K562 (cell line): ENCODE measurements at regions not wholly inside any gene's neighbourhood (a gene's known extent, or its start where the extent isn't known, plus 50 kb on each side); places are given as distances from the start of the nearest gene placed in this dataset.

Experiments
- ATAC-seq: fragments of 200-7000 bp; cut with Tn5 transposase; 3 replicates; pipeline ENCODE4 v1.9.1; 2020; ENCODE audit warnings: moderate library complexity
- BruUV-seq: library from RNA; stranded (reverse); fragments of 400-500 nt; replicated peaks from 2 replicates; lab custom pipeline; 2021; lab: Mats Ljungman, UMichigan
- CTCF ChIA-PET: fragments of 300-600 bp; formaldehyde crosslinking; extraction: SDS; loops from one replicate; lab custom pipeline; 2021; ENCODE audit warnings: low intra/inter-chr PET ratio; lab: Yijun Ruan, JAX
- POLR2A ChIA-PET: fragments of 300-600, 350-650 bp; sonication (Branson Sonifier 250); formaldehyde crosslinking; extraction: SDS; loops from one replicate; lab custom pipeline; 2021; ENCODE audit warnings: antibody characterized with exemption, inconsistent platforms; lab: Yijun Ruan, JAX
- DNase-seq, 4 experiments: peaks; one replicate each; pipeline versions ENCODE4 v3.0.0 to v3.0.0-alpha.2; 2011 to 2018; ENCODE audit warnings: low spot score in 3 of 4, mixed read lengths in 3 of 4; ENCODE audit errors: extremely low read depth in 1 of 4
- FAIRE-seq: peaks from 2 replicates; lab custom pipeline; 2011; peaks lifted over from hg19 to GRCh38; lab: Jason Lieb, UNC
- H2AFZ ChIP-seq: 2 replicates; pipeline ENCODE4 v1.6.0; 2011; ENCODE audit warnings: low read depth, low read length, control low read depth, inconsistent platforms
- H3K27ac ChIP-seq: fragments of 200-600 bp; 3 replicates; pipeline ENCODE4 v1.8.0; 2011; ENCODE audit warnings: low read depth, mild to moderate bottlenecking, control low read depth, inconsistent platforms, low read length, moderate library complexity, mixed read lengths; ENCODE audit errors: extremely low read depth
- H3K27me3 ChIP-seq, 2 experiments: fragments of 300-600 bp in 1 of 2; 2 replicates in 1 of 2; 3 replicates in 1 of 2; pipeline versions ENCODE4 v1.6.0 to v1.8.0; 2011; ENCODE audit warnings: inconsistent platforms in 2 of 2, low read length in 2 of 2, mild to moderate bottlenecking in 1 of 2, mixed read lengths in 1 of 2, moderate library complexity in 1 of 2; ENCODE audit not compliant: control insufficient read depth in 2 of 2, insufficient read depth in 2 of 2
- H3K36me3 ChIP-seq: fragments of 300-600 bp; 3 replicates; pipeline ENCODE4 v1.8.0; 2011; ENCODE audit warnings: mild to moderate bottlenecking, low read length, inconsistent platforms; ENCODE audit not compliant: control insufficient read depth, insufficient read depth
- H3K4me1 ChIP-seq, 2 experiments: fragments of 200-600 bp in 1 of 2; replicated peaks in 1 of 2; 2 replicates in 1 of 2; 3 replicates in 1 of 2; pipeline versions ENCODE4 v1.5.1 to v1.8.0; 2011; ENCODE audit warnings: inconsistent platforms in 2 of 2, low read length in 2 of 2, mild to moderate bottlenecking in 1 of 2, mixed read lengths in 1 of 2, moderate library complexity in 1 of 2; ENCODE audit not compliant: control insufficient read depth in 2 of 2, insufficient read depth in 2 of 2
- H3K4me2 ChIP-seq: 2 replicates; pipeline ENCODE4 v1.6.1; 2011; ENCODE audit warnings: low read length, control low read depth, inconsistent platforms, mixed read lengths; ENCODE audit not compliant: insufficient read depth
- H3K4me3 ChIP-seq: fragments of 200-600 bp; sonication (generic), shearing (Covaris generic); 2 replicates; pipeline ENCODE4 v1.5.1; 2016; ENCODE audit warnings: control low read depth, inconsistent platforms
- H3K79me2 ChIP-seq: fragments of 200-600 bp; 3 replicates; pipeline ENCODE4 v1.8.0; 2011; ENCODE audit warnings: low read length, inconsistent platforms; ENCODE audit not compliant: control insufficient read depth, insufficient read depth
- H3K9ac ChIP-seq, 2 experiments: 2 replicates each; pipeline versions ENCODE4 v1.6.0 to v1.6.1; 2011; ENCODE audit warnings: low read depth in 2 of 2, low read length in 2 of 2, control low read depth in 1 of 2, inconsistent platforms in 1 of 2, mild to moderate bottlenecking in 1 of 2, mixed read lengths in 1 of 2; ENCODE audit not compliant: insufficient read depth in 1 of 2
- H3K9me1 ChIP-seq: one replicate; pipeline ENCODE4 v1.6.0; 2011; ENCODE audit warnings: inconsistent platforms, mild to moderate bottlenecking, low read length, moderate library complexity; ENCODE audit not compliant: control insufficient read depth, insufficient read depth
- H3K9me3 ChIP-seq: replicated peaks from 2 replicates; pipeline ENCODE4 v1.5.1; 2011; ENCODE audit warnings: low read depth, low read length, inconsistent platforms; ENCODE audit not compliant: control insufficient read depth, insufficient read depth
- H4K20me1 ChIP-seq: replicated peaks from 2 replicates; pipeline ENCODE4 v1.6.1; 2011; ENCODE audit warnings: low read length, inconsistent platforms, mixed read lengths; ENCODE audit not compliant: control insufficient read depth, insufficient read depth
- CBX1 ChIP-seq: sonication (generic); IDR thresholded peaks from 2 replicates; pipeline ENCODE4 v1.6.1; 2016; ENCODE audit warnings: antibody characterized with exemption, low read depth, mild to moderate bottlenecking
- ID3 ChIP-seq, 2 experiments: fragments of 250-450 bp in 1 of 2; fragments of 450-650 bp in 1 of 2; sonication (Bioruptor Pico) in 1 of 2; IDR thresholded peaks; 2 replicates each; pipeline versions ENCODE4 v1.6.1 to v1.8.0; 2016 to 2021; ENCODE audit warnings: mild to moderate bottlenecking in 2 of 2, moderate library complexity in 2 of 2, missing compliant biosample characterization in 1 of 2, missing genetic modification characterization in 1 of 2
- RBM22 ChIP-seq: fragments of 200-400 bp; formaldehyde crosslinking; IDR thresholded peaks from 2 replicates; pipeline ENCODE4 v1.6.1; 2018; ENCODE audit warnings: low read length, low read depth; ENCODE audit not compliant: poor library complexity, severe bottlenecking
- TRIM28 ChIP-seq: fragments of 450-650 bp; IDR thresholded peaks from 2 replicates; pipeline ENCODE4 v1.6.1; 2017
- ZNF316 ChIP-seq: fragments of 450-650 bp; IDR thresholded peaks from 2 replicates; pipeline ENCODE4 v1.6.1; 2016
- WGBS: fragments of 100-300 bp; shearing (Covaris generic); methylation state at CpG from one replicate; pipeline ENCODE4 v1.1.6; 2016; ENCODE audit warnings: low coverage, mixed read lengths; ENCODE audit not compliant: insufficient coverage; ENCODE audit errors: missing lambda C conversion rate; 5-methylcytosine and 5-hydroxymethylcytosine counted together
- in situ Hi-C: fragments of 300-500 bp; cut with MboI; formaldehyde crosslinking; loops from 4 replicates; pipeline ENCODE4 v1.15.0; 2018; ENCODE audit warnings: inconsistent platforms, mixed read lengths
- intact Hi-C: fragments of 100-400 bp; cut with micrococcal nuclease; formaldehyde crosslinking; loops from 2 replicates; pipeline ENCODE4 v1.14.2; 2022

GRCh38 chr14:76264384-76264783 lies 111.6 kb upstream of the ESRRB start:
- no peak for DNase-seq
- no peak for FAIRE-seq
- H2AFZ ChIP-seq = no peak overlapping the region
- no peak overlapping the region for H3K4me3 ChIP-seq
- H4K20me1 ChIP-seq = no peaks in the 10 kb centered on the region
- peaks cover 4 to 15% of the 10 kb centered on the region in 2 experiments; a peak in 4 of 5 replicates for H3K4me1 ChIP-seq
- TF ChIP-seq ID3 (CRISPR knock-in tag; IDR thresholded peaks at IDR 0.05) = no peak
- no peak for TF ChIP-seq ID3 (tag; IDR thresholded peaks at IDR 0.05)
- TF ChIP-seq RBM22 = no peak
- no peak for TF ChIP-seq CBX1
- 0 out of 2 replicates have a peak, but pooled peaks have one; percentile 41 for TF ChIP-seq TRIM28
- TF ChIP-seq ZNF316 = peak; percentile 76
- no peaks in the 10 kb centered on the region for H3K27me3 ChIP-seq
- ChIA-PET POLR2A (no interaction called here), CTCF (no interaction called here)
- no TSS peak for BruUV-seq
- peaks cover 45% of the 10 kb centered on the region for H3K36me3 ChIP-seq
- H3K4me2 ChIP-seq = no peak overlapping the region
- 100% methylated on average over 6 of the region's 6 CpGs for WGBS
- peaks cover 89% of the 10 kb centered on the region for H3K79me2 ChIP-seq
- H3K27ac ChIP-seq = no peak overlapping the region
- in situ Hi-C loops = no loop called here
- H3K9me1 ChIP-seq = no peaks in the 10 kb centered on the region
- intact Hi-C loops = no loop called here
- peaks cover 7% of the 10 kb centered on the region for H3K9me3 ChIP-seq
- no peak overlapping the region for H3K9ac ChIP-seq
- no peak for ATAC-seq
